ENCODE measurements at regions not wholly inside any gene's neighbourhood (a gene's known extent, or its start where the extent isn't known, plus 50 kb on each side); places are given as distances from the start of the nearest gene placed in this dataset.

GRCh38 chr18:22272242-22272641 is 102.9 kb downstream of the GATA6 start:
- TF ChIP-seq, protein P1, sequence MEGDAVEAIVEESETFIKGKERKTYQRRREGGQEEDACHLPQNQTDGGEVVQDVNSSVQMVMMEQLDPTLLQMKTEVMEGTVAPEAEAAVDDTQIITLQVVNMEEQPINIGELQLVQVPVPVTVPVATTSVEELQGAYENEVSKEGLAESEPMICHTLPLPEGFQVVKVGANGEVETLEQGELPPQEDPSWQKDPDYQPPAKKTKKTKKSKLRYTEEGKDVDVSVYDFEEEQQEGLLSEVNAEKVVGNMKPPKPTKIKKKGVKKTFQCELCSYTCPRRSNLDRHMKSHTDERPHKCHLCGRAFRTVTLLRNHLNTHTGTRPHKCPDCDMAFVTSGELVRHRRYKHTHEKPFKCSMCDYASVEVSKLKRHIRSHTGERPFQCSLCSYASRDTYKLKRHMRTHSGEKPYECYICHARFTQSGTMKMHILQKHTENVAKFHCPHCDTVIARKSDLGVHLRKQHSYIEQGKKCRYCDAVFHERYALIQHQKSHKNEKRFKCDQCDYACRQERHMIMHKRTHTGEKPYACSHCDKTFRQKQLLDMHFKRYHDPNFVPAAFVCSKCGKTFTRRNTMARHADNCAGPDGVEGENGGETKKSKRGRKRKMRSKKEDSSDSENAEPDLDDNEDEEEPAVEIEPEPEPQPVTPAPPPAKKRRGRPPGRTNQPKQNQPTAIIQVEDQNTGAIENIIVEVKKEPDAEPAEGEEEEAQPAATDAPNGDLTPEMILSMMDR (IDR thresholded peaks at IDR 0.05), result no peak
- TF ChIP-seq POLR2A (IDR thresholded peaks at IDR 0.05), result no peak

All from heart left ventricle (tissue), 13 donors.